GM18505 (cell line): ENCODE measurements at regions not wholly inside any gene's neighbourhood (a gene's known extent, or its start where the extent isn't known, plus 50 kb on each side); places are given as distances from the start of the nearest gene placed in this dataset.
"Not testable (repeated sequence)": the region's sequence is repeated elsewhere in the genome, so short reads cannot be mapped to it uniquely, and the experiment has no call there.

Experiments
- ATAC-seq: cut with Tn5 transposase; IDR thresholded peaks from one replicate; pipeline ENCODE4 v1.9.1; 2021; ENCODE audit not compliant: unreplicated experiment
- POLR2A ChIP-seq: IDR thresholded peaks from 4 replicates; pipeline ENCODE4 v1.6.1; 2011; ENCODE audit warnings: borderline replicate concordance; ENCODE audit not compliant: insufficient read depth, insufficient read length; ENCODE audit errors: extremely low read depth

DNA sequence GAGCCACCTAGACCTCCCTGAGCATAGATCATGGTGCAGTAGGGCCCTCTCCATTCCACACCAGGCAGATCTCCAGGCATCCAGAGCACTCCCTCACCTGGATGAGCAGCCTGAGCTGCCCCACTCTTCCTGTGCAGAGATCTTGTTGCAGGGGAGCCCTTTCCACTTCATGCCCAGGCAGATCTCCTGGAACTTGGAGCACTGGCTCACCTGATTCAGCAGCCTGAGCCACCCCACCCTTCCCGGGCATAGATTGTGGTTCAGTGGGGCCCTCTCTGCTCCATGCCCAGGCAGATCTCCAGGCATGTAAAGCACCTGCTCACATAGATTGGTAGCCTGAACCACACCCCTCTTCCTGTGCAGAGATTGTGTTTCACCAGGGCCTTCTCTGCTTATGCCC lies 78.0 kb downstream of the SEC16B start:
- no peak for TF ChIP-seq POLR2A
- ATAC-seq: no peak

DNA sequence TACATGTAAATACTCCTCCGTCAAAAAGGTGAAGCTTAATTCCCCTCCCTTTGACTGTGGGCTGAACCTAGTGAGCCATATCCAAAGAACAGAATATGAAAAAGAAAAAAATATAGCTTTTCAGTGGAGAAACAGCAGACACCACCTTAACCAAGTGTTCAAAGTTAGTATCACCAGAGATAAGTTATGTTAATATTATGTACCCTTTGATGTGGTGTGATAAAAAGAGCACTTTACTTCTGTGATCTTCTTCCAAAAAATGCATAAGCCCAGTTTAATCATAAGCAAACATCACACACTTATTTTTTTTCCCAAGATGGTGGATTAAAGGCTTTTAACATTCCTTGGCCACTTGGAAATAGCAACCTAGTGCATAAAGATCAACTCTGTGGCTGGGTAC lies 79.4 kb downstream of the SEC16B start:
- TF ChIP-seq POLR2A: no peak

DNA sequence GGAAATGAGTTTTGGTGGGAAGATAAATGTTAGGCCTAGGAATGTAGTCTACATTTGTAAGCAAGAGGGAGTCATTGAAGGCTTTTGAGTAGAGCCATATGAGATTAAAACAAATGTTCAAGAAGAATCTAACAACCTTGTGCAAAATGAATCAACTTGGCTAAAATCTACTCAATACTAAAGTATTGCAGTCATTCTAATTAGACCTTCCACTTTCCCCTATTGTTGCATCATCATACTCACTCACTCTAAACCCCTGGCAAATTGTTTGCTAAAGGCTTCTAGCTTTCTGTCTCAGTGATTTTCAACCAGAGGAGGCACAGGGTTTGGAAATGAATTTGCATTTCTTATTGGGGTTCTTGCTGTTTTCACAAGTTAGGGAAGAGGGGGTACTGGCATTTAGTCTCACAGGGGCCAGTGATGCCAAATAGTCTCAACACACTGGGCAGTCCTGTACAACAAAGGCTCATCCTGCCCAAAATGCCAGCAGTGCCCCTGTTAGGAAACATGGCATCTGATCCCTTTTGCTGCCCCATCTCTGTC lies 85.3 kb downstream of the SEC16B start:
- TF ChIP-seq POLR2A: no peak
- no peak for ATAC-seq

More for the DNA sequence above, 79.4 kb downstream of the SEC16B start:
- ATAC-seq: no peak

GRCh38 chr1:177883581-177883980 lies 86.3 kb downstream of the SEC16B start:
- ATAC-seq: no peak
- TF ChIP-seq POLR2A: no peak

DNA sequence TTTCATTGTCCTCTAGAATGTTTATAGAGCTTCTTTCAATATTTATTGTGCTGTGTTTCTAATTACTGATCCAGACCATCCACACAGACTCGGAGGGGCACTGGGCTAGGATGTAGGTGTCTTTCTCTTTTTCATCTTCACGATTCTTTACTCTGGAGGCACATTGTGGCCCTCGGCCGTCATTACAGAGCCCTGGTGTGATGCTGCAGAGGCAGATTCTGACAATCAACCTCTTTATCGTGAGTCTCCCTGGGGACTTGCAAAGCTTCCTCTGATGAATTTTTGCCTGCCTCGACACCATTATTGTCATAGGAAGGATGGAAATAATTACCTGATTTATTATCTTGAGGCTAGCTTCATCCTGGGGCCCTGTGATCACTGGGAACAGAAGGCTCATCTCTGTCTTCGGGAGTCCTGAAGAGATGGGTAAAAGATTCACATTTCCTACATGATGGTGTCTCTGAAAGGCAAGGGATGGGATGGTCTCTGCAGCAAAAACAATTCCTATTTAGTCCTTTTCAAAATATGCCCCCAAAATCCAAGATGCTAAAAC lies 89.4 kb downstream of the SEC16B start:
- no peak for ATAC-seq
- TF ChIP-seq POLR2A: no peak

DNA sequence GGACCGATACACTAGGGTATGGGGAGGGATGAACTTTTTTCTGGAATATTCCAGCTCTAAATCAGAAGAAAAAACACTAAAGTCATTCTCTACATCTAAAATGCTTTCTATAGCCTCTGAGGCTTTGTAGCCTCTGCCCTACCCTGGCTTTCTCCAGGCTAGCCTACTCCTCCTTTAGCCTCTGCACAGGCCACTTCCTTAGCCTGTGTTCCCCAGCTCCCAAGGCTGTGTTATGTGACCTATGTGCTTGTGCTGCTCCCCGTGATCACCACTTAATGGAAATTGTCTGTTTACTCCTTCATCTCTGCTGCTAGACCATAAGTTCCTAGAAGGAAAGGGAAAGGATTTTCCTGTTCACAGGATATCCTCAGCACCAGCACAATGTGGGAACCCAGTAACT lies 92.8 kb downstream of the SEC16B start:
- ATAC-seq: no peak
- TF ChIP-seq POLR2A: no peak

- TF ChIP-seq POLR2A: no peak
- ATAC-seq: no peak
These were observed 96.6 kb downstream of the SEC16B start for GRCh38 chr1:177873238-177873637.

DNA sequence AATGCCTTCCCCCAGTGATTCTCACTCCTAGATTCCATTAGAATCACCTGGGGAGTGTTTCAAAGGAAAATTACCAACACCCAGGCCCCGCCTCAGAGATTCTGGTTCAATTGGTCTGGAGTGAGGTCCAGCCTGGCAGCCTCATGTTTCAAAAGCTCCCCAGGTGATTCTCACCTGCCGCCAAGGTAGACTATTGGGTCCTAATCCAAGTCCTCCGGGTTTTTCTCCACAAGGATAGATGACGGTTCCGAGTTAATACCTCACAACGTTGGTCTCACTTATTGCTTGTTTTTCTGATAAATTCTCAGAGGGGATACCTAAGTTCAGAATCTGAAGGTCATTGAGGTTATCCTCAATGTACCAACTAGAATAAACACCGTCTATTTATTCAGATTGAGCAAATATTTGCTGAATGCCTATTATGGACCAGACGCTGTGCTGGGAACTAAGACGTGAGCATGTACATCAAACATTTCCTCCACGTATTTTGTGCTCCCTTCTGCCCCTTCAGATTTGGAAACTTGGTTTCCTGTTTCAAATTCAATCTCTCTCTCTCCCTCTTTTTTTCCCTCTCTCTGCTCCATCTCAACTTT lies 97.5 kb downstream of the SEC16B start:
- no peak for TF ChIP-seq POLR2A
- ATAC-seq: no peak

DNA sequence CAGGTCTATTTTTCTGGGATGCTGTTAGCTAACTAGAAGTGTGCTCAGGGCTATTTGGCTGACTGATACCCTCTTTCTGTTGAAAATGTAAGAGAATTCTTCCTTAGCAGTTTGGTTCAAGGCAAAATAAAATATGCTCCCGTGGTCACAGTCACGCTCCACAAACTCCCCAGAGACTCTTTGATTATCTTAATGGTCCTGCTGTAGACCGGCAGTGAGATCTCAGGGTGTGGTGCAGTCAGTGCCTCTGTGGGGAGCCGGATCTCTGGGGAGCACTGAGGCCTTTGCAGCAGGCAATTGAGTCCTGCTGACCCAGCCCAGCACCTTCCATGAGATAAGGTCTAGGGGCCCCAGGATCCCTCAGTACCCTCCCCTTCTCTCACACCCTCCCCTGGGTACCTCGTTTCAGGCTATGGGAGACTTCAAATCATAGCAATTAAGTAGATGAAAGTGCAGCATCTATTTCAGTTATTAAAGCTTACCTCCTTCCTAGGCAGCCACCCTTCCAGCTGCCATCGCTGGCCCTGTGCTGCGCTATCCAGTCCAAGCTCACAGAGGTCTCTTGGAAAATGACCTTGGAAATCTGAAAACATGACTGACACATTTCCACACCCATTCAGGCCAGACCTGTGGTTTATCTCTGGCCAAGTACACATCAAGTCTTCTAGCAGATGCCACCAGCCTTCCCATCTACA lies 98.1 kb downstream of the SEC16B start:
- TF ChIP-seq POLR2A: no peak
- no peak for ATAC-seq

DNA sequence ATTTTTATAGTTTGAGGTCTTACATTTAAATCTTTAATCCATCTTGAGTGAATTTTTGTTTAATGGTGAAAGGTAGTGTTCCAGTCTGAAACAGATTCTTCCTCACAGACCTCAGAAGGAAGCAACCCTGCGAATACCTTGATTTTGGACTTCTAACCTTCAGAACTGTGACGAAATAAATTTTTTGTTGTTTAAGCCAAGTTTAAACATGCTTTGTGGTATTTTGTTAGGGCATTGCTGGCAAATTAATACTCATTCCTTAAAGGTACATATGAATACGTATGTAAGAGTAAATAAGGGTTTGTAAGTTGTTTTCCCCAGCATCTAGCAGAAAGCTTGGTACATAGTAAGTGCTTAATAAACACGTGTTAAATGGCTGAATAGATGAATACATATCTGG lies 100.3 kb downstream of the SEC16B start:
- no peak for TF ChIP-seq POLR2A
- no peak for ATAC-seq

- ATAC-seq: not testable (repeated sequence)
These were observed 100.8 kb downstream of the SEC16B start for GRCh38 chr1:177869011-177869410.

- no peak for TF ChIP-seq POLR2A
- ATAC-seq: no peak
These were observed 104.1 kb downstream of the SEC16B start for GRCh38 chr1:177865807-177866206.

DNA sequence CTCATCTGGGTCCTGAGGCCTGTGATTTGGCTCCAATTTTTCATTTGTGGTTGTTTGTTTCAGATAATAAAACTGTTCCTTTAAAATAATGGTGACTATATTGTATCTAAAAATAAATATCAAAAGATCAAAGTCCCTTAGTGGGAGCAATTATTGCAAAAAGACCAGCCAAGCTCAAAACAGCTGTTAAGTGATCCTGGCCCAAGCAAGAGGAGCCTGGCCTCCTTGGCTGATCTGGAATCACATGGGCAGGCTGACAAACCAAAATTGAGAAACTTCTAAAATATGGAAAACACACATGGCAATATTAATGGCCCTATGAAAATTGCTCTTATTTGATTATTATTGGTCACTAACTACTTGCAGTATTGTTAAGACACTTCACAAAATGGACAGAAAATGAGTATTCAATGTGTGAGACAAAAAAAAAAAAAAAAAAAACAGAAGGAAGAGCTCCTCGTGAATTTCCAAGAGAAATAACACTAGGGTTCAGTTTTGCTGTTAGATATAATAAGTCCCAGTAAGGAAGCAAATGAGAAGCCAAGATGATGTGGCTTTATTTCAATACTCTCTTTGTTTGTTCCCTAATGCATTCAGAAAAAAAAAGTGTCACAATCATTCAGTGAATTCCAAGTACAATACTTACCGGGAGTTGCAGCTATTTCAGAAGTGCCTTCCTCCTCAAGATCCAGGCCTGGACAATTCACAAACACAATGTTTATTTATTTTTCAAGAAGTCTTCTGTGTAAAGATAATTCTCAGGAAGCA lies 105.1 kb downstream of the SEC16B start:
- TF ChIP-seq POLR2A: no peak
- ATAC-seq: no peak
